ENCODE measurements at regions not wholly inside any gene's neighbourhood (a gene's known extent, or its start where the extent isn't known, plus 50 kb on each side); places are given as distances from the start of the nearest gene placed in this dataset.

DNA sequence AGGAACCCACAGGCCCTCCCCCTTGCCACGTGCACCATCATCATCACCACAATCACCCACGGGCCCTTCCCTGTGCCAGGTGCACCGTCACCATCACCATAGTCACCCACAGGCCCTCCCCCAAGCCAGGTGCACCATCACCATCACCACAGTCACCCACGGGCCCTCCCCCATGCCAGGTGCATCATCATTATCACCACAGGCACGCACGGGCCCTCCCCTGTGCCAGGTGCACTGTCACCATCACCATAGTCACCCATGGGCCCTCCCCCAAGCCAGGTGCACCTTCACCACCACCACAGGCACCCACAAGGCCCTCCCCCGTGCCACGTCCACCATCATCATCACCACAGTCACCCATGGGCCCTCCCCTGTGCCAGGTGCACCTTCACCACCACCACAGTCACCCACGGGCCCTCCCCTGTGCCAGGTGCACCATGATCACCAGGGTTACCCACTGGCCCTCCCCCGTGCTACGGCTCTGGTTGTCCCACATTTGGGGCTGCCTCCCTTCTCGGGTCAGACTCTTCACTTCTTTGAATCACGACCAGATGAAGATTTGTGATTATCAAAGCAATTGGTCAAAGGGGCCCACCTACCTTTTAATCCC is 69.1 kb upstream of the OLFM1 start:
- Histone ChIP-seq H3K9me3 (ENCODE audit: low read depth) (no peaks in the 10 kb centered on the region), H3K4me3 (no peak overlapping the region), H3K27ac (no peak overlapping the region), H3K4me1 (ENCODE audit: low read depth) (no peaks in the 10 kb centered on the region), H3K27me3 (peaks cover 8% of the 10 kb centered on the region), H3K36me3 (no peaks in the 10 kb centered on the region)
- no peak for TF ChIP-seq CTCF (IDR thresholded peaks at IDR 0.05; ENCODE audit: low read depth, low read length)
- DNase-seq (ENCODE audit: low read depth in 1 of 2, low spot score in 1 of 2): no peak

- DNase-seq (ENCODE audit: low read depth in 1 of 2, low spot score in 1 of 2): no peak
- no peaks in the 10 kb centered on the region for H3K4me1 ChIP-seq (ENCODE audit: low read depth)
- H3K36me3 ChIP-seq: no peaks in the 10 kb centered on the region
- H3K9me3 ChIP-seq (ENCODE audit: low read depth): no peaks in the 10 kb centered on the region
- H3K27ac ChIP-seq: no peak overlapping the region
- no peak overlapping the region for H3K4me3 ChIP-seq
- no peak for TF ChIP-seq CTCF (IDR thresholded peaks at IDR 0.05; ENCODE audit: low read depth, low read length)
- peaks cover 8% of the 10 kb centered on the region for H3K27me3 ChIP-seq
Measured at GRCh38 chr9:135019224-135019623, 68.2 kb upstream of the OLFM1 start.

DNA sequence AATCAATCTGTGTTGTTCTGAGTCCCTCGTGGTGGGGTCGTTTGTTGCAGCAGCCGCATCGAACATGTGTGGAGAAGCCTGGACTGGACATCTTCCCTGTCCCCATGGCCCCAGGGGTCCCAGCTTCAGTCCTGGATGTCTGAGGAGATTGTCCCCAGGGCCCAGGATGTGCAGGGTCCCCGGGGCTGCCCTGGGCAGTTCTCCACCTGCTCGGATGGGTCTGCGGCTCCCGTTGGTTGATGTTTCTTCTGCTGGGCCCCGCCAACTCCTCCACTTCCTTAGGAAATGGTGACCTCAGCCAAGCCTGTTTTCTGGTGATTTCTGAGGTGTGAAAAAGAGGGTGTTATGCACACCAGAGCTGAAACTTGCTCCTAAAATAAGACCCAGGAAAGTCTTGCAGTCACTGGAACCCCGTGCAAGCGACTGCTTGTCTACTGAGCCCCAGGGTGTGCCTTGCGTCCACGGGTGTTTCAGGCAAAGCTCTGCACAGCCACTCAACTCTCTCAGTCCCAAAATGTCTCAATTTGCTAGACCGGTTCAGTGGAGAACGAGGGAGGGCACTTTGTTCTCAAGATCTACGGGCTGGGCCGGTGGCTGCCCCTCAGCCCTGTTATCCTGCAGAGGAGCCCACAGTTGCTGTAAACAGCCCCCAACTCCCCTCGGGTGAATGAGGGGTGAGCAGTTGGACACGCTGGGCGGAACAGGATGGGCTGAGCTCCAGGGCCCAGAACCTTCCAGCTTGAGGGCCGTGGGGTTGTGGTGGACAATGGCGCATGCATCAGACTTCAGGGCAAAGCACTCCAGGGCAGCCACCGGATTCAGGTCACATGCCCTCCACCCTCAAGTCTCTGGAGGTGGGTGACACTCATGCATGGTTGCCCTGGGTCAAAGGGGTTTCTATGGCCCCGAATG is 66.7 kb upstream of the OLFM1 start:
- Histone ChIP-seq H3K4me1 (ENCODE audit: low read depth) (no peaks in the 10 kb centered on the region), H3K36me3 (no peaks in the 10 kb centered on the region), H3K27ac (no peak overlapping the region), H3K9me3 (ENCODE audit: low read depth) (no peaks in the 10 kb centered on the region), H3K27me3 (no peaks in the 10 kb centered on the region), H3K4me3 (no peak overlapping the region)
- TF ChIP-seq CTCF (IDR thresholded peaks at IDR 0.05; ENCODE audit: low read depth, low read length): no peak
- DNase-seq (ENCODE audit: low read depth in 1 of 2, low spot score in 1 of 2): no peak

- Histone ChIP-seq H3K9me3 (ENCODE audit: low read depth) (no peaks in the 10 kb centered on the region), H3K36me3 (no peaks in the 10 kb centered on the region), H3K27ac (no peak overlapping the region), H3K4me3 (no peak overlapping the region), H3K4me1 (ENCODE audit: low read depth) (no peaks in the 10 kb centered on the region), H3K27me3 (no peaks in the 10 kb centered on the region)
- no peak for TF ChIP-seq CTCF (IDR thresholded peaks at IDR 0.05; ENCODE audit: low read depth, low read length)
- no peak for DNase-seq (ENCODE audit: low read depth in 1 of 2, low spot score in 1 of 2)
Measured at GRCh38 chr9:135021393-135021789, 66.1 kb upstream of the OLFM1 start.

DNA sequence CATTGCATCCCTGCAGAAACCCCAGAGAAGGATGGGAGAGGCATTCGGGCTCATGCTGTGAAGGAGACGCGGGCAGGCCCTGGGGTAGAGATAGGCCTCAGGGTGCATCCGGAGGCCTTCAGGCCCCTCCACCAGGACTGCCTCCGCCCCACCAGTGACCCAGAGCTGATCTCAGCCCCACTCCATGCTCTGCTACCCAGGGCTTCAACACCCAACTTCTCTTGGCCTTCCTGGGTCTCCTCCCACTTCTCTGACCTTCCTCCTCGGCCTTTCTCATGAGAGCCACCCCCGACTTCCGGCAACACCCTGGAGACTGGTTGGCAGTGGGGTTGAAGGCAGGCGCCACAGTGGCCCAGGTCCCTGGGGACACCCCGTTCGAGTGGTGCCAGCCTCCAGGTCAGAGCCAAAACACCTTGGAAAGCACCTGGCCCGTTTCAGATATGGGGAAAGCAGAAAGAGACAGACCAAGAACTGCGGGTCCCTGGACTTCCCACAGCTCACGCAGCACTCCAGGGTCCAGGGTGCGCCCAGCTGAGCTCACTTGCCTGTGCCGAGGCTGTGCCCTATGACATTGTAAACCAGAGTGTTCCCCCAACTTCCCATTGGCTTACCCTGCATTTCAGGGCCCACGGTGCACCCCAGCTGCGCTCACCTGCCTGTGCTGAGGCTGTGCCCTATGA is 65.1 kb upstream of the OLFM1 start:
- Histone ChIP-seq H3K4me1 (ENCODE audit: low read depth) (no peaks in the 10 kb centered on the region), H3K27me3 (no peaks in the 10 kb centered on the region), H3K36me3 (no peaks in the 10 kb centered on the region), H3K9me3 (ENCODE audit: low read depth) (no peaks in the 10 kb centered on the region), H3K27ac (no peak overlapping the region), H3K4me3 (no peak overlapping the region)
- DNase-seq (ENCODE audit: low read depth in 1 of 2, low spot score in 1 of 2): no peak
- TF ChIP-seq CTCF (IDR thresholded peaks at IDR 0.05; ENCODE audit: low read depth, low read length): no peak
